Inferior parietal cortex (tissue), 1 donor: ENCODE measurements at regions not wholly inside any gene's neighbourhood (a gene's known extent, or its start where the extent isn't known, plus 50 kb on each side); places are given as distances from the start of the nearest gene placed in this dataset.
A peak's percentile ranks its signal among the peaks of the same experiment; 100 is the strongest.

ENCODE experiments used
- DNase-seq: peaks from one replicate; pipeline ENCODE4 v3.0.0-alpha.2; 2016; ENCODE audit errors: extremely low spot score

- no peak for DNase-seq
Measured at GRCh38 chr4:54992266-54992665, 133.1 kb downstream of the KDR start.

- no peak for DNase-seq
Measured at GRCh38 chr4:54988655-54989054, 136.7 kb downstream of the KDR start.

GRCh38 chr4:54986095-54986846, 139.1 kb downstream of the KDR start:
- DNase-seq, result no peak

GRCh38 chr4:54976682-54977081, 148.7 kb downstream of the KDR start:
- no peak for DNase-seq

- DNase-seq, result no peak
Measured at GRCh38 chr4:54976031-54976430, 149.4 kb downstream of the KDR start.

- DNase-seq, result no peak
Measured at GRCh38 chr4:54973784-54974183, 151.6 kb downstream of the KDR start.

- DNase-seq, result peak; percentile 75
Measured at GRCh38 chr4:54971474-54971950, 153.9 kb downstream of the KDR start.

- no peak for DNase-seq
Measured at GRCh38 chr4:54967289-54967688, 158.1 kb downstream of the KDR start.

GRCh38 chr4:54961357-54961975, 163.9 kb downstream of the KDR start:
- peak; percentile 68 for DNase-seq

GRCh38 chr4:54959651-54960116, 165.7 kb downstream of the KDR start:
- DNase-seq, result no peak

GRCh38 chr4:54959131-54959530, 166.3 kb downstream of the KDR start:
- no peak for DNase-seq

GRCh38 chr4:54958236-54958635, 167.2 kb downstream of the KDR start:
- DNase-seq, result no peak

- no peak for DNase-seq
Measured at GRCh38 chr4:54954656-54955388, 170.6 kb downstream of the KDR start.

- DNase-seq, result no peak
Measured at GRCh38 chr4:54946741-54947140, 178.7 kb downstream of the KDR start.

GRCh38 chr4:54945838-54946237, 179.6 kb downstream of the KDR start:
- DNase-seq, result no peak

- DNase-seq, result no peak
Measured at GRCh38 chr4:54942721-54943120, 182.7 kb downstream of the KDR start.

GRCh38 chr4:54941994-54942552, 183.3 kb downstream of the KDR start:
- DNase-seq, result no peak

GRCh38 chr4:54940996-54941865, 184.2 kb downstream of the KDR start:
- no peak for DNase-seq

GRCh38 chr4:54937501-54937900, 187.9 kb downstream of the KDR start:
- DNase-seq, result no peak

- no peak for DNase-seq
Measured at GRCh38 chr4:54933579-54933978, 191.8 kb downstream of the KDR start.

GRCh38 chr4:54930226-54930625, 195.2 kb downstream of the KDR start:
- DNase-seq, result peak; percentile 7
